SK-N-SH treated with all-trans-retinoic acid at 6 μM for 48 hours (cell line): ENCODE measurements at regions not wholly inside any gene's neighbourhood (a gene's known extent, or its start where the extent isn't known, plus 50 kb on each side); places are given as distances from the start of the nearest gene placed in this dataset.

Experiments
- ATAC-seq: fragments of 200-7000 bp; cut with Tn5 transposase; 3 replicates; pipeline ENCODE4 v1.9.1; 2020; ENCODE audit warnings: mild to moderate bottlenecking, moderate library complexity
- ARNTL ChIP-seq: fragments of 450-650 bp; formaldehyde crosslinking; IDR thresholded peaks from 2 replicates; pipeline ENCODE4 v1.5.0; 2020; ENCODE audit warnings: low read depth, mild to moderate bottlenecking, moderate library complexity, borderline replicate concordance
- BACH2 ChIP-seq: fragments of 250-450 bp; sonication (Bioruptor Pico); IDR thresholded peaks from 2 replicates; pipeline ENCODE4 v1.9.0; 2021; ENCODE audit warnings: mild to moderate bottlenecking, borderline replicate concordance
- CREB5 ChIP-seq: fragments of 250-450 bp; sonication (Bioruptor Pico); IDR thresholded peaks from 2 replicates; pipeline ENCODE4 v1.5.1; 2020; ENCODE audit warnings: low read depth, mild to moderate bottlenecking, moderate library complexity
- CSDC2 ChIP-seq: fragments of 250-450 bp; sonication (Bioruptor Pico); IDR thresholded peaks from 2 replicates; pipeline ENCODE4 v1.5.0; 2020; ENCODE audit warnings: mild to moderate bottlenecking, moderate library complexity
- ESRRG ChIP-seq: fragments of 250-450 bp; sonication (Bioruptor Pico); IDR thresholded peaks from 2 replicates; pipeline ENCODE4 v1.6.1; 2021; ENCODE audit warnings: mild to moderate bottlenecking
- GLIS3 ChIP-seq: fragments of 250-450 bp; sonication (Bioruptor Pico); IDR thresholded peaks from 2 replicates; pipeline ENCODE4 v1.5.0; 2020; ENCODE audit warnings: mild to moderate bottlenecking, moderate library complexity
- ISL1 ChIP-seq: fragments of 250-450 bp; sonication (Bioruptor Pico); IDR thresholded peaks from 2 replicates; pipeline ENCODE4 v2.1.2; 2022; ENCODE audit warnings: mild to moderate bottlenecking, moderate library complexity
- OSR1 ChIP-seq: fragments of 250-450 bp; sonication (Bioruptor Pico); IDR thresholded peaks from 2 replicates; pipeline ENCODE4 v1.8.0; 2022; ENCODE audit warnings: moderate library complexity, mild to moderate bottlenecking, inconsistent platforms
- PPARA ChIP-seq: fragments of 250-450 bp; sonication (Bioruptor Pico); IDR thresholded peaks from 2 replicates; pipeline ENCODE4 v1.5.0; 2020; ENCODE audit warnings: mild to moderate bottlenecking, borderline replicate concordance
- RARB ChIP-seq: fragments of 250-450 bp; sonication (Bioruptor Pico); IDR thresholded peaks from 2 replicates; pipeline ENCODE4 v1.8.0; 2021; ENCODE audit warnings: mild to moderate bottlenecking, moderate library complexity
- SNAI2 ChIP-seq: fragments of 250-450 bp; sonication (Bioruptor Pico); IDR thresholded peaks from 2 replicates; pipeline ENCODE4 v1.5.0; 2020; ENCODE audit warnings: mild to moderate bottlenecking, moderate library complexity
- TCF4 ChIP-seq: fragments of 250-450 bp; sonication (Bioruptor Pico); IDR thresholded peaks from 2 replicates; pipeline ENCODE4 v1.8.0; 2021; ENCODE audit warnings: mild to moderate bottlenecking, moderate library complexity, borderline replicate concordance
- TOX ChIP-seq: fragments of 250-450 bp; sonication (Bioruptor Pico); IDR thresholded peaks from 2 replicates; pipeline ENCODE4 v1.8.0; 2021; ENCODE audit warnings: mild to moderate bottlenecking, moderate library complexity, borderline replicate concordance
- ZC3H10 ChIP-seq: fragments of 250-450 bp; sonication (Bioruptor Pico); IDR thresholded peaks from 2 replicates; pipeline ENCODE4 v1.5.1; 2021; ENCODE audit warnings: mild to moderate bottlenecking, moderate library complexity
- ZFP30 ChIP-seq: fragments of 450-650 bp; formaldehyde crosslinking; IDR thresholded peaks from 2 replicates; pipeline ENCODE4 v1.5.0; 2022; ENCODE audit warnings: mild to moderate bottlenecking, moderate library complexity
- ZNF70 ChIP-seq: fragments of 450-650 bp; formaldehyde crosslinking; IDR thresholded peaks from 2 replicates; pipeline ENCODE4 v1.5.0; 2020; ENCODE audit warnings: mild to moderate bottlenecking, moderate library complexity
- ZNF8 ChIP-seq: fragments of 450-650 bp; formaldehyde crosslinking; IDR thresholded peaks from 2 replicates; pipeline ENCODE4 v1.5.0; 2020; ENCODE audit warnings: mild to moderate bottlenecking, moderate library complexity
- TF ChIP-seq, protein P1 (sequence below): fragments of 250-450 bp; sonication (Bioruptor Pico); IDR thresholded peaks from 2 replicates; pipeline ENCODE4 v1.8.0; 2020; ENCODE audit warnings: mild to moderate bottlenecking, moderate library complexity, borderline replicate concordance
- TF ChIP-seq, protein P2 (sequence below): fragments of 250-450 bp; sonication (Bioruptor Pico); IDR thresholded peaks from 2 replicates; pipeline ENCODE4 v1.5.0; 2020; ENCODE audit warnings: mild to moderate bottlenecking, moderate library complexity
- TF ChIP-seq, protein P3 (sequence below): fragments of 250-450 bp; sonication (Bioruptor Pico); IDR thresholded peaks from 2 replicates; pipeline ENCODE4 v1.8.0; 2021; ENCODE audit warnings: low read depth, mild to moderate bottlenecking, moderate library complexity, borderline replicate concordance

GRCh38 chr10:33025910-33026309, 67.9 kb upstream of the ITGB1 start:
- TF ChIP-seq GLIS3 (CRISPR knock-in tag) (no peak), CREB5 (CRISPR knock-in tag) (no peak), ISL1 (CRISPR knock-in tag) (no peak), OSR1 (CRISPR knock-in tag) (no peak), ESRRG (CRISPR knock-in tag) (no peak), SNAI2 (CRISPR knock-in tag) (no peak), TOX (CRISPR knock-in tag) (no peak), ZNF70 (no peak)
- TF ChIP-seq, protein P1, sequence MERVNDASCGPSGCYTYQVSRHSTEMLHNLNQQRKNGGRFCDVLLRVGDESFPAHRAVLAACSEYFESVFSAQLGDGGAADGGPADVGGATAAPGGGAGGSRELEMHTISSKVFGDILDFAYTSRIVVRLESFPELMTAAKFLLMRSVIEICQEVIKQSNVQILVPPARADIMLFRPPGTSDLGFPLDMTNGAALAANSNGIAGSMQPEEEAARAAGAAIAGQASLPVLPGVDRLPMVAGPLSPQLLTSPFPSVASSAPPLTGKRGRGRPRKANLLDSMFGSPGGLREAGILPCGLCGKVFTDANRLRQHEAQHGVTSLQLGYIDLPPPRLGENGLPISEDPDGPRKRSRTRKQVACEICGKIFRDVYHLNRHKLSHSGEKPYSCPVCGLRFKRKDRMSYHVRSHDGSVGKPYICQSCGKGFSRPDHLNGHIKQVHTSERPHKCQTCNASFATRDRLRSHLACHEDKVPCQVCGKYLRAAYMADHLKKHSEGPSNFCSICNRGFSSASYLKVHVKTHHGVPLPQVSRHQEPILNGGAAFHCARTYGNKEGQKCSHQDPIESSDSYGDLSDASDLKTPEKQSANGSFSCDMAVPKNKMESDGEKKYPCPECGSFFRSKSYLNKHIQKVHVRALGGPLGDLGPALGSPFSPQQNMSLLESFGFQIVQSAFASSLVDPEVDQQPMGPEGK (CRISPR knock-in tag) = no peak
- no peak for ATAC-seq

DNA sequence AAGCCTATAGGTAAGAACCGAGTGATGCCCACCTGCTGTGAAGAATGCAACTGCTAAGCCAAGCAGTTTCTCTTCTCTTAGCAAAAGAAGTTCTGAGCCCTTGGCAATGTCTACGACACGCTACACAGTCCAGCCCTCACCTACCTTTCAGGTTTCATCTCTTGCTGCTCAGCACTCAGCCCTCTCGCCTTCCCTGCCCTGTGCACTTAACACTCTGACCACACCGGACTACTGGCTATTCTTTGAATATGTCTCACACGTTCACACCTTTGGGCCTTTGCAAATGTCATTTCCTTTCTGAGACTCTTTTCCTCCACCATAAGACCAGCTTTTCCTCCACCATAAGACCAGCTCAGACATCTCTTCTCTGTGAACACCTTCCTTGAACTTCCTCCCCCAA, 67.0 kb upstream of the ITGB1 start:
- TF ChIP-seq OSR1 (CRISPR knock-in tag) (no peak), CSDC2 (no peak), BACH2 (CRISPR knock-in tag) (no peak), ZNF70 (no peak), ZC3H10 (CRISPR knock-in tag) (no peak)
- TF ChIP-seq, protein P1 (CRISPR knock-in tag) = no peak
- TF ChIP-seq, protein P2, sequence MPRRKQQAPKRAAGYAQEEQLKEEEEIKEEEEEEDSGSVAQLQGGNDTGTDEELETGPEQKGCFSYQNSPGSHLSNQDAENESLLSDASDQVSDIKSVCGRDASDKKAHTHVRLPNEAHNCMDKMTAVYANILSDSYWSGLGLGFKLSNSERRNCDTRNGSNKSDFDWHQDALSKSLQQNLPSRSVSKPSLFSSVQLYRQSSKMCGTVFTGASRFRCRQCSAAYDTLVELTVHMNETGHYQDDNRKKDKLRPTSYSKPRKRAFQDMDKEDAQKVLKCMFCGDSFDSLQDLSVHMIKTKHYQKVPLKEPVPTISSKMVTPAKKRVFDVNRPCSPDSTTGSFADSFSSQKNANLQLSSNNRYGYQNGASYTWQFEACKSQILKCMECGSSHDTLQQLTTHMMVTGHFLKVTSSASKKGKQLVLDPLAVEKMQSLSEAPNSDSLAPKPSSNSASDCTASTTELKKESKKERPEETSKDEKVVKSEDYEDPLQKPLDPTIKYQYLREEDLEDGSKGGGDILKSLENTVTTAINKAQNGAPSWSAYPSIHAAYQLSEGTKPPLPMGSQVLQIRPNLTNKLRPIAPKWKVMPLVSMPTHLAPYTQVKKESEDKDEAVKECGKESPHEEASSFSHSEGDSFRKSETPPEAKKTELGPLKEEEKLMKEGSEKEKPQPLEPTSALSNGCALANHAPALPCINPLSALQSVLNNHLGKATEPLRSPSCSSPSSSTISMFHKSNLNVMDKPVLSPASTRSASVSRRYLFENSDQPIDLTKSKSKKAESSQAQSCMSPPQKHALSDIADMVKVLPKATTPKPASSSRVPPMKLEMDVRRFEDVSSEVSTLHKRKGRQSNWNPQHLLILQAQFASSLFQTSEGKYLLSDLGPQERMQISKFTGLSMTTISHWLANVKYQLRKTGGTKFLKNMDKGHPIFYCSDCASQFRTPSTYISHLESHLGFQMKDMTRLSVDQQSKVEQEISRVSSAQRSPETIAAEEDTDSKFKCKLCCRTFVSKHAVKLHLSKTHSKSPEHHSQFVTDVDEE = no peak
- TF ChIP-seq, protein P3, sequence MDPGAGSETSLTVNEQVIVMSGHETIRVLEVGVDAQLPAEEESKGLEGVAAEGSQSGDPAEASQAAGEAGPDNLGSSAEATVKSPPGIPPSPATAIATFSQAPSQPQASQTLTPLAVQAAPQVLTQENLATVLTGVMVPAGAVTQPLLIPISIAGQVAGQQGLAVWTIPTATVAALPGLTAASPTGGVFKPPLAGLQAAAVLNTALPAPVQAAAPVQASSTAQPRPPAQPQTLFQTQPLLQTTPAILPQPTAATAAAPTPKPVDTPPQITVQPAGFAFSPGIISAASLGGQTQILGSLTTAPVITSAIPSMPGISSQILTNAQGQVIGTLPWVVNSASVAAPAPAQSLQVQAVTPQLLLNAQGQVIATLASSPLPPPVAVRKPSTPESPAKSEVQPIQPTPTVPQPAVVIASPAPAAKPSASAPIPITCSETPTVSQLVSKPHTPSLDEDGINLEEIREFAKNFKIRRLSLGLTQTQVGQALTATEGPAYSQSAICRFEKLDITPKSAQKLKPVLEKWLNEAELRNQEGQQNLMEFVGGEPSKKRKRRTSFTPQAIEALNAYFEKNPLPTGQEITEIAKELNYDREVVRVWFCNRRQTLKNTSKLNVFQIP (CRISPR knock-in tag) = no peak
- no peak for ATAC-seq

GRCh38 chr10:33022691-33023090, 64.7 kb upstream of the ITGB1 start:
- no peak for ATAC-seq
- TF ChIP-seq TOX (CRISPR knock-in tag) = no peak
- no peak for TF ChIP-seq ARNTL
- no peak for TF ChIP-seq ZFP30 (CRISPR knock-in tag)
- no peak for TF ChIP-seq ZNF70
- TF ChIP-seq ISL1 (CRISPR knock-in tag) = no peak
- TF ChIP-seq SNAI2 (CRISPR knock-in tag) = no peak
- TF ChIP-seq ESRRG (CRISPR knock-in tag) = no peak
- TF ChIP-seq, protein P1 (CRISPR knock-in tag) = no peak
- no peak for TF ChIP-seq GLIS3 (CRISPR knock-in tag)
- no peak for TF ChIP-seq CSDC2
- no peak for TF ChIP-seq PPARA
- no peak for TF ChIP-seq RARB (CRISPR knock-in tag)
- no peak for TF ChIP-seq TCF4
- no peak for TF ChIP-seq ZNF8
- TF ChIP-seq, protein P2 = no peak
